Adrenal gland (tissue), 9 donors: ENCODE measurements at regions not wholly inside any gene's neighbourhood (a gene's known extent, or its start where the extent isn't known, plus 50 kb on each side); places are given as distances from the start of the nearest gene placed in this dataset.
A peak's percentile ranks its signal among the peaks of the same experiment; 100 is the strongest.

Experiments used
- DNase-seq, 7 donors: peaks; one replicate each; pipeline ENCODE4 v3.0.0-alpha.2; 2019 to 2020
- H3K27ac ChIP-seq, 5 donors: fragments of 200-600 bp; sonication (generic) in 4 of 5; 1 replicate in 3 of 5; 2 replicates in 2 of 5; pipeline versions ENCODE4 v1.5.1 to v1.8.0; 2016 to 2020; ENCODE audit warnings: mild to moderate bottlenecking in 1 of 5
- H3K27me3 ChIP-seq: fragments of 200-600 bp; 2 replicates; pipeline ENCODE4 v1.8.0; 2021
- H3K36me3 ChIP-seq, 2 donors: fragments of 200-600 bp; replicated peaks in 1 of 2; 1 replicate in 1 of 2; 2 replicates in 1 of 2; pipeline versions ENCODE4 v1.5.1 to v1.8.0; 2018 to 2022
- H3K4me1 ChIP-seq, 2 donors: fragments of 200-600 bp; replicated peaks in 1 of 2; 1 replicate in 1 of 2; 2 replicates in 1 of 2; pipeline versions ENCODE4 v1.5.1 to v1.8.0; 2018 to 2021
- H3K4me3 ChIP-seq, 4 donors: fragments of 200-600 bp; sonication (generic) in 3 of 4; one replicate each; pipeline ENCODE4 v1.5.1; 2016 to 2018
- H3K9me3 ChIP-seq, 3 donors: fragments of 200-600 bp; sonication (generic) in 1 of 3; replicated peaks in 1 of 3; 1 replicate in 2 of 3; 2 replicates in 1 of 3; pipeline versions ENCODE4 v1.5.1 to v1.8.0; 2016 to 2021
- POLR2A ChIP-seq, 2 donors: fragments of 450-650 bp; IDR thresholded peaks; one replicate each; pipeline ENCODE4 v1.6.1; 2017; ENCODE audit warnings: antibody characterized with exemption in 2 of 2, mild to moderate bottlenecking in 2 of 2, moderate library complexity in 1 of 2
- WGBS, 4 donors: extraction: QIAGEN DNeasy Blood & Tissue Kit in 2 of 4; methylation state at CpG; one replicate each; pipeline versions ENCODE4 v1.1.5 to v1.1.7; 2013 to 2017; 5-methylcytosine and 5-hydroxymethylcytosine counted together
- intact Hi-C, 2 donors: fragments of 100-400 bp; cut with DNase I; formaldehyde crosslinking; loops; one replicate each; pipeline versions ENCODE4 v1.14.1 to v1.15.0; 2022 to 2023
- TF ChIP-seq, protein P1 (sequence below), 6 experiments: fragments of 450-650 bp in 4 of 6; fragments of 200-600 bp in 2 of 6; sonication (generic) in 1 of 6; IDR thresholded peaks; 1 replicate in 5 of 6; 2 replicates in 1 of 6; pipeline versions ENCODE4 v1.5.1 to v1.8.0; 2016 to 2021; ENCODE audit warnings: antibody characterized with exemption in 6 of 6, mild to moderate bottlenecking in 2 of 6, moderate library complexity in 1 of 6
- donor health status: healthy with polysubstance abuse.
- donor health status: Bipolar disorder and iron deficiency.
- donor health status: DM: yes; HTN: yes; CAD: no.
- donor health status: DM: no; HTN: no; CAD: no.
- donor health status: DM: no; HTN: no; CAD: no.

DNA sequence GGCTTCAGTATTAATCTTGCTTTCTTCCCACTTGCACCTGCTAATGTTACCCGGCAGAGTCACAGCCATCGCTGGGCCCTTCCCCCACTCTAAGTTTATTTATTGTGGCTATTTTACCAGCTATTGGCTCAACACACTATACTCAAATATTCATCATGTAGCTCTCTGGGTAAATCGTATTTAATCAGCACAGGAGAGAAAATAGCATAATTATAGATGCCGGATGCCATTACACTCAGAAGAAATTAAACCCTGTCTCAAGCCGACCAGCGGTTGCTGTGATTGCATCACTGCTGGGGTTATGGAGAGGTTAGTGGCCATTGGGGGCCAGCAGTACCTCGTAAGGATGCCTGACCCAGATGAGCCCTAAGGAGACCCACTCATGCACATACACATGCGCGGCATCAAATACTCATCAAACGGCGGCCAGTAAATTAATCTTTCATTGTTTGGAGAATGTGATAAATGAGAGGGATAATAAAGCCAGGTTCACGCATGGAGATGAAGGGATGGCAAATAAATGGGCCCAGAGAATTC is 269.5 kb upstream of the ZFHX3 start:
- Histone ChIP-seq H3K27ac (no peak overlapping the region), H3K27me3 (no peaks in the 10 kb centered on the region), H3K36me3 (no peaks in the 10 kb centered on the region), H3K4me1 (no peaks in the 10 kb centered on the region), H3K9me3 (no peaks in the 10 kb centered on the region), H3K4me3 (no peak overlapping the region)
- intact Hi-C loops = no loop called here
- no peak for DNase-seq
- WGBS, 4 donors = 88 to 93% (median 90%) methylated on average over 12 of the region's 12 CpGs
- no peak for TF ChIP-seq POLR2A (IDR thresholded peaks at IDR 0.05)
- TF ChIP-seq, protein P1, sequence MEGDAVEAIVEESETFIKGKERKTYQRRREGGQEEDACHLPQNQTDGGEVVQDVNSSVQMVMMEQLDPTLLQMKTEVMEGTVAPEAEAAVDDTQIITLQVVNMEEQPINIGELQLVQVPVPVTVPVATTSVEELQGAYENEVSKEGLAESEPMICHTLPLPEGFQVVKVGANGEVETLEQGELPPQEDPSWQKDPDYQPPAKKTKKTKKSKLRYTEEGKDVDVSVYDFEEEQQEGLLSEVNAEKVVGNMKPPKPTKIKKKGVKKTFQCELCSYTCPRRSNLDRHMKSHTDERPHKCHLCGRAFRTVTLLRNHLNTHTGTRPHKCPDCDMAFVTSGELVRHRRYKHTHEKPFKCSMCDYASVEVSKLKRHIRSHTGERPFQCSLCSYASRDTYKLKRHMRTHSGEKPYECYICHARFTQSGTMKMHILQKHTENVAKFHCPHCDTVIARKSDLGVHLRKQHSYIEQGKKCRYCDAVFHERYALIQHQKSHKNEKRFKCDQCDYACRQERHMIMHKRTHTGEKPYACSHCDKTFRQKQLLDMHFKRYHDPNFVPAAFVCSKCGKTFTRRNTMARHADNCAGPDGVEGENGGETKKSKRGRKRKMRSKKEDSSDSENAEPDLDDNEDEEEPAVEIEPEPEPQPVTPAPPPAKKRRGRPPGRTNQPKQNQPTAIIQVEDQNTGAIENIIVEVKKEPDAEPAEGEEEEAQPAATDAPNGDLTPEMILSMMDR (IDR thresholded peaks at IDR 0.05) = no peak

DNA sequence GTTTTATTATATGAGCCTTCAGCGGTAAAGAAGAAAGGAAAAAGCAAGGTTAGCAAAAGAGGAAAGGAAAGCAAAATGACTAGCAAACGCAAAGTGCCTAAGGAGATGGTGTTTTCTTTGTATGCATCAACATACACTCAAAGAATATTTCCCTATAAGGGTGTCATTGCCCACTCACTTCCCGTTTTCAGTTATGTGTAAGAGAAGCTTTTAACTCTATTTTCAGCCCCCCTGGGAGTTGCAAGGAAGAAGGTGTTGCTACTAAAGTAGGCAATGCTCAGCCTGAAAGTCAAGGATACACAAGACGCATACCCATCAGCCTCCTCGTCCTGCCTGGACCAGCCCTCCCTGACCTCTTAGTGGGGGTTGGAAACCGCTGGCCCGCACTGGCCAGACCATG is 267.7 kb upstream of the ZFHX3 start:
- Histone ChIP-seq H3K36me3 (no peaks in the 10 kb centered on the region), H3K27me3 (no peaks in the 10 kb centered on the region), H3K27ac (no peak overlapping the region), H3K9me3 (no peaks in the 10 kb centered on the region), H3K4me1 (no peaks in the 10 kb centered on the region), H3K4me3 (no peak overlapping the region)
- intact Hi-C loops = no loop called here
- TF ChIP-seq, protein P1 (IDR thresholded peaks at IDR 0.05) = no peak
- TF ChIP-seq POLR2A (IDR thresholded peaks at IDR 0.05) = no peak
- no peak for DNase-seq
- WGBS, 4 donors = 68 to 82% (median 74%) methylated on average over 7 of the region's 7 CpGs

DNA sequence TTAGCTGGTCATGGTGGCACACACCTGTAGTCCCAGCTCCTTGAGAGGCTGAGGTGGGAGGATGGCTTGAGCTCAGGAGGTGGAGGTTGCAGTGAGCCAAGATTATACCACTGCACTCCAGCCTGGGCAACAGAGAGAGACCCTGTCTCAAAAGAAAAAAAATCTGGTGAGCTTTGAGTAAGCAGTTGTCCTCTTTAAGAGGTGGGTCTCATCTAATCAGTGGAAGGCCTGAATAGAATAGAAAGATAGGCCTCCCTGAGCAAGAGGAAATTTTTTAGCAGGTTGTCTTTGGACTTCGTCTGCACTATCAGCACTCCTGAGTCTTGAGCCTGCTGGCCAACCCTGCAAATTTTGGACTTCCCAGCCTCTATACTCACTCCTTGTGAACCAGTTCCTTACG is 266.0 kb upstream of the ZFHX3 start:
- no peaks in the 10 kb centered on the region for H3K27me3 ChIP-seq
- intact Hi-C loops = no loop called here
- DNase-seq = no peak
- WGBS, 4 donors = 91 to 100% (median 93%) methylated on average over 2 of the region's 2 CpGs
- H3K36me3 ChIP-seq = no peaks in the 10 kb centered on the region
- TF ChIP-seq, protein P1 (IDR thresholded peaks at IDR 0.05) = no peak
- TF ChIP-seq POLR2A (IDR thresholded peaks at IDR 0.05) = no peak
- no peak overlapping the region for H3K4me3 ChIP-seq
- no peaks in the 10 kb centered on the region for H3K9me3 ChIP-seq
- no peaks in the 10 kb centered on the region for H3K4me1 ChIP-seq
- H3K27ac ChIP-seq = no peak overlapping the region

DNA sequence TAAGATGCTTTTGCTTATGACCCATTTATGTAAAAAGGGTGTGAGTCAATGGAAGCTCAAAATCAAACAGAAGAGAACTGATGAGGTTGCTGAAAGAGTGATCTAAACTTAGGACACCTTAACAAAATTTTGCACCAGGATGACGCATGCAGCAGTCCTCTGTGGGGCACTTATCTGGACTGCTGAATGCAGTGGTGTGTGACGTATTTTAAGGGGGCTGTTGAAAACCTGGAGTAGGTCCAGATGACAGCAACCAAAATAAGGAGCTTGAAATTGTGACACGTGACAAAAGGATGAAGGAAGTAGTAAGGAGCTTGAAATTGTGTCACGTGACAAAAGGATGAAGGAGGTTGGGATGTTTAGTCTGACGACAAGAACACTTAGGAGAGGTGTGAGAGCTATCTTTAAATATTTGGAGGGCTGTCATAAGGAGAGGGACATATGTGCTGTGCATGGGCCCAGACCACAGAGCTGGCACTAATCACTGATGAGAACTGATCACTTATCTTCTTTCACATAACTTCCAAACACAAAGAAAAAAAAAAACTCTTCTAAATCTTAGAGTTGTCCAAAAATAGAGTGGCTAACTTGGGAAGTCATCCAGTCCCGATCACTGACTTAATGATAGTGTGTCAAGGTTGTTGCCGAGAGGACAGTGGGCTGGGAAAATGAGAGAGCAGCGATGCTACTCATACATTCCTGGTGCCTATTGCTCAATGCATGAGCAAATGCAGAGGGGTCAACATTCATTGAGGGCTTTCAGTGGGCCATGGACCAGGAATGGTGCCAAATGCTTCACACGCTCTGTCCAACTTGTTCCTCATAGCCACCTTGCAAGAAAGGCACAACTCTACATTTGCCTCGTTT is 264.2 kb upstream of the ZFHX3 start:
- Histone ChIP-seq H3K9me3 (no peaks in the 10 kb centered on the region), H3K4me3 (no peak overlapping the region), H3K27ac (no peak overlapping the region), H3K4me1 (peaks cover 0 to 5% of the 10 kb centered on the region in 2 donors), H3K36me3 (no peaks in the 10 kb centered on the region), H3K27me3 (no peaks in the 10 kb centered on the region)
- intact Hi-C loops = no loop called here
- WGBS, 4 donors = 60 to 66% (median 64%) methylated on average over 10 of the region's 10 CpGs
- DNase-seq = peak; percentile 19 to 66 (median 50)
- no peak for TF ChIP-seq POLR2A (IDR thresholded peaks at IDR 0.05)
- TF ChIP-seq, protein P1 (IDR thresholded peaks at IDR 0.05) = no peak
